Upper lobe of left lung (tissue), 6 donors: ENCODE measurements at regions not wholly inside any gene's neighbourhood (a gene's known extent, or its start where the extent isn't known, plus 50 kb on each side); places are given as distances from the start of the nearest gene placed in this dataset.

ENCODE experiments used
- ATAC-seq, 2 donors: fragments of 200-7000 bp; cut with Tn5 transposase; one replicate each; pipeline ENCODE4 v1.9.1; 2022; ENCODE audit warnings: mild to moderate bottlenecking in 2 of 2, moderate library complexity in 2 of 2; ENCODE audit not compliant: low FRiP score in 2 of 2
- DNase-seq, 2 donors: peaks; one replicate each; pipeline ENCODE4 v3.0.0-alpha.2; 2019 to 2020
- H3K27ac ChIP-seq, 4 donors: fragments of 200-600 bp; sonication (generic); one replicate each; pipeline ENCODE4 v1.5.1; 2016 to 2019
- H3K27me3 ChIP-seq, 4 donors: fragments of 200-600 bp; sonication (generic); one replicate each; pipeline ENCODE4 v1.5.1; 2017 to 2019
- H3K36me3 ChIP-seq, 4 donors: fragments of 200-600 bp; sonication (generic); one replicate each; pipeline ENCODE4 v1.5.1; 2016 to 2019
- H3K4me1 ChIP-seq, 4 donors: fragments of 200-600 bp; sonication (generic); one replicate each; pipeline ENCODE4 v1.5.1; 2018 to 2019
- H3K4me3 ChIP-seq, 4 donors: fragments of 200-600 bp; sonication (generic); one replicate each; pipeline ENCODE4 v1.5.1; 2017 to 2019; ENCODE audit warnings: mild to moderate bottlenecking in 2 of 4, moderate library complexity in 1 of 4
- H3K9me3 ChIP-seq, 4 donors: fragments of 200-600 bp; sonication (generic); one replicate each; pipeline ENCODE4 v1.5.1; 2018 to 2019
- CTCF ChIP-seq, 6 experiments: fragments of 450-650 bp in 4 of 6; fragments of 200-600 bp in 2 of 6; sonication (generic) in 2 of 6; IDR thresholded peaks; one replicate each; pipeline ENCODE4 v1.5.1; 2016 to 2019; ENCODE audit warnings: antibody characterized with exemption in 6 of 6
- EP300 ChIP-seq, 4 donors: sonication (generic); formaldehyde crosslinking; IDR thresholded peaks; one replicate each; pipeline ENCODE4 v1.5.1; 2017; ENCODE audit warnings: antibody characterized with exemption in 4 of 4, control low read depth in 2 of 4
- POLR2A ChIP-seq, 4 donors: fragments of 450-650 bp; IDR thresholded peaks; one replicate each; pipeline ENCODE4 v1.5.1; 2016 to 2017; ENCODE audit warnings: antibody characterized with exemption in 4 of 4, mild to moderate bottlenecking in 2 of 4
- POLR2AphosphoS5 ChIP-seq, 2 donors: sonication (generic); formaldehyde crosslinking; IDR thresholded peaks; one replicate each; pipeline ENCODE4 v1.5.1; 2017; ENCODE audit warnings: antibody characterized with exemption in 2 of 2
- WGBS, 2 donors: methylation state at CpG; one replicate each; pipeline ENCODE4 v1.1.5; 2017 to 2018; 5-methylcytosine and 5-hydroxymethylcytosine counted together
- donor health status: DM: no; HTN: no; CAD: no; lungs with moderate emphysema.
- donor health status: DM: no; HTN: yes; CAD: no; lungs with severe emphysema.

GRCh38 chr2:180577567-180577966 lies 402.8 kb upstream of the UBE2E3 start:
- H3K4me1 ChIP-seq: no peaks in the 10 kb centered on the region
- H3K27me3 ChIP-seq: no peaks in the 10 kb centered on the region
- 47 to 57% methylated on average over 3 of the region's 3 CpGs for WGBS, 2 donors
- no peak overlapping the region for H3K27ac ChIP-seq
- no peak overlapping the region for H3K4me3 ChIP-seq
- no peak for ATAC-seq
- no peak for TF ChIP-seq POLR2AphosphoS5 (IDR thresholded peaks at IDR 0.05)
- TF ChIP-seq EP300 (IDR thresholded peaks at IDR 0.05): no peak
- TF ChIP-seq CTCF (IDR thresholded peaks at IDR 0.05): no peak
- TF ChIP-seq POLR2A (IDR thresholded peaks at IDR 0.05): no peak
- DNase-seq: no peak
- no peaks in the 10 kb centered on the region for H3K9me3 ChIP-seq
- H3K36me3 ChIP-seq: no peaks in the 10 kb centered on the region

DNA sequence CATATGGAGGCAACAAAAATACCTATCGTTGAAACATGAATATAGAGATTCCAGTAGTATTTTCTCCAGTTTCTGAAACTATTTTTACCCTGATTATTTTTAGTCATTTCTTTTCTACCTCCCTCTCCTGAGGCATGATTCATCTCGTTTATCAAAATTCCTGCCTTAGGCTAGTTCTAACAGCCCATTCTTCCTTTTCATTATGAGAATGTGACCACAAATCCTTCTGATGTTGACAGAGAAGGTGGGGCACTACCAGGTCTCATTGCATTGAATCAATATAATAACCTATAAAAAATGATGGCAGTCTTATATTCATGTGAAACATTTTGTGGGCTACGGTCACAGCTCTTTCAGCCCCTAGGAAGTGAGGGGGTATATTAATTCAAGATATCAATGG lies 406.5 kb upstream of the UBE2E3 start:
- TF ChIP-seq EP300 (IDR thresholded peaks at IDR 0.05) (no peak), CTCF (IDR thresholded peaks at IDR 0.05) (no peak), POLR2A (IDR thresholded peaks at IDR 0.05) (no peak), POLR2AphosphoS5 (IDR thresholded peaks at IDR 0.05) (no peak)
- DNase-seq (no peak), ATAC-seq (no peak)
- no peak overlapping the region for H3K4me3 ChIP-seq
- no peaks in the 10 kb centered on the region for H3K9me3 ChIP-seq
- 61 to 63% methylated on average over 3 of the region's 3 CpGs for WGBS, 2 donors
- no peak overlapping the region for H3K27ac ChIP-seq
- H3K36me3 ChIP-seq: no peaks in the 10 kb centered on the region
- no peaks in the 10 kb centered on the region for H3K27me3 ChIP-seq
- H3K4me1 ChIP-seq: no peaks in the 10 kb centered on the region

GRCh38 chr2:180572346-180572745 lies 408.1 kb upstream of the UBE2E3 start:
- no peaks in the 10 kb centered on the region for H3K9me3 ChIP-seq
- no peaks in the 10 kb centered on the region for H3K27me3 ChIP-seq
- DNase-seq: no peak
- H3K27ac ChIP-seq: no peak overlapping the region
- ATAC-seq: no peak
- H3K4me3 ChIP-seq: no peak overlapping the region
- H3K4me1 ChIP-seq: no peaks in the 10 kb centered on the region
- TF ChIP-seq POLR2AphosphoS5 (IDR thresholded peaks at IDR 0.05) (no peak), EP300 (IDR thresholded peaks at IDR 0.05) (no peak), CTCF (IDR thresholded peaks at IDR 0.05) (no peak), POLR2A (IDR thresholded peaks at IDR 0.05) (no peak)
- H3K36me3 ChIP-seq: no peaks in the 10 kb centered on the region

DNA sequence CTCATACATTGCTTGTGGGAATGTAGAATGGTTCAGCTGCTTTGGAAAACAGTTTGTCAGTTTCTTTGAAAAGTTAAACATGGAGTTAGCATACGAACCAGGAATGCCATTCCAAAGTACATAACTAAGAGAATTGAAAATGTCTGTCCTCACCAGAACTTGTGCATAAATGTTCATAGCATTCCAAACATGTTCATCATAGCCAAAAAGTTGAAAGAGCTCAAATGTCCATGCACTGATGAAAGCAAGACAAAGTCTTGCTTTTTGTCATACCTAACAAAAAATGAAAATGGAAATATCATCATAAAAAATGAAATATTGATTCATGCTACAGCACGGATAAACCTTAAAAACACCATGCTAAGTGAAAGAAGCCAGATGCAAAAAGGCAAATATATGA lies 408.8 kb upstream of the UBE2E3 start:
- H3K4me1 ChIP-seq: no peaks in the 10 kb centered on the region
- H3K27ac ChIP-seq: no peak overlapping the region
- H3K27me3 ChIP-seq: no peaks in the 10 kb centered on the region
- TF ChIP-seq EP300 (IDR thresholded peaks at IDR 0.05) (no peak), POLR2AphosphoS5 (IDR thresholded peaks at IDR 0.05) (no peak), CTCF (IDR thresholded peaks at IDR 0.05) (no peak), POLR2A (IDR thresholded peaks at IDR 0.05) (no peak)
- H3K9me3 ChIP-seq: no peaks in the 10 kb centered on the region
- DNase-seq (no peak), ATAC-seq (no peak)
- no peaks in the 10 kb centered on the region for H3K36me3 ChIP-seq
- 64% methylated on average over 2 of the region's 2 CpGs for WGBS, 2 donors
- H3K4me3 ChIP-seq: no peak overlapping the region

DNA sequence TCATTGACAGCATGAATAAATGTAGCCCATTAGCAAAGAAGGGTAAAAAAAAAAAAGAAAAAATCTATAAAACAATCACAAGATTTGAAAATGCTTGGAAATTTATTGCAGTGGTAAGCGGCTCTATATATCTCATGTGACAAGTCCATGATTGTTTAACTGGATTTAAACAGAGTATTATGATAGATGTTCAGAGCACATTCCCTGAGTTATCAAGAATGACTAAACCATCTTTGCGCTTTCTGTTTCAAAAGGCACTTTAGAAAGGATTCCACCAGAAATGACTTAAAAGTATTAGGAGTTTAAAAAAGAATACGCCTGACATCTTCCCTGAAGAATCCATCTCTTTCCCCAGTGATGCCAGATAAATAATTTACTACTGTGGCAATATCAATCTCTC lies 409.5 kb upstream of the UBE2E3 start:
- WGBS, 2 donors: 93 to 96% methylated on average over 3 of the region's 3 CpGs
- TF ChIP-seq CTCF (IDR thresholded peaks at IDR 0.05) (no peak), POLR2A (IDR thresholded peaks at IDR 0.05) (no peak), EP300 (IDR thresholded peaks at IDR 0.05) (no peak)
- ATAC-seq: no peak
- H3K4me3 ChIP-seq: no peak overlapping the region
- no peaks in the 10 kb centered on the region for H3K4me1 ChIP-seq
- no peaks in the 10 kb centered on the region for H3K9me3 ChIP-seq
- H3K27me3 ChIP-seq: no peaks in the 10 kb centered on the region
- H3K27ac ChIP-seq: no peak overlapping the region
- H3K36me3 ChIP-seq: no peaks in the 10 kb centered on the region
- no peak for DNase-seq
